HL-60 (cell line): ENCODE measurements at regions not wholly inside any gene's neighbourhood (a gene's known extent, or its start where the extent isn't known, plus 50 kb on each side); places are given as distances from the start of the nearest gene placed in this dataset.
A peak's percentile ranks its signal among the peaks of the same experiment; 100 is the strongest.

ENCODE experiments used
- DNase-seq, 2 experiments: peaks; one replicate each; pipeline ENCODE4 v3.0.0-alpha.2; 2010 to 2020; ENCODE audit warnings: low read depth in 1 of 2, low spot score in 1 of 2
- H3K27ac ChIP-seq: fragments of 250-450 bp; sonication (Bioruptor Pico); replicated peaks from 2 replicates; pipeline ENCODE4 v1.5.1; 2020; ENCODE audit warnings: mild to moderate bottlenecking, moderate library complexity
- H3K27me3 ChIP-seq: fragments of 250-450 bp; sonication (Bioruptor Pico); 2 replicates; pipeline ENCODE4 v1.5.1; 2021; ENCODE audit warnings: mild to moderate bottlenecking, moderate library complexity; ENCODE audit not compliant: insufficient read depth, poor library complexity, severe bottlenecking
- H3K4me3 ChIP-seq: replicated peaks from 2 replicates; pipeline ENCODE4 v1.5.1; 2011; ENCODE audit warnings: mild to moderate bottlenecking, control low read depth, low read length; ENCODE audit not compliant: insufficient read depth
- GABPA ChIP-seq: IDR thresholded peaks from 2 replicates; pipeline ENCODE4 v1.6.1; 2012; ENCODE audit warnings: low read depth
- POLR2AphosphoS5 ChIP-seq: IDR thresholded peaks from 2 replicates; pipeline ENCODE4 v1.6.1; 2012; ENCODE audit warnings: low read depth
- SPI1 ChIP-seq: IDR thresholded peaks from 2 replicates; pipeline ENCODE4 v1.6.1; 2012; ENCODE audit warnings: low read depth, mild to moderate bottlenecking, borderline replicate concordance
- TF ChIP-seq, protein P1 (sequence below): IDR thresholded peaks from 2 replicates; pipeline ENCODE4 v1.6.1; 2012; ENCODE audit warnings: low read depth; ENCODE audit not compliant: insufficient replicate concordance
- TF ChIP-seq, protein P2 (sequence below): IDR thresholded peaks from one replicate; pipeline ENCODE4 v1.5.1; 2011; ENCODE audit warnings: low read length, control low read depth, inconsistent platforms; ENCODE audit not compliant: insufficient read depth

DNA sequence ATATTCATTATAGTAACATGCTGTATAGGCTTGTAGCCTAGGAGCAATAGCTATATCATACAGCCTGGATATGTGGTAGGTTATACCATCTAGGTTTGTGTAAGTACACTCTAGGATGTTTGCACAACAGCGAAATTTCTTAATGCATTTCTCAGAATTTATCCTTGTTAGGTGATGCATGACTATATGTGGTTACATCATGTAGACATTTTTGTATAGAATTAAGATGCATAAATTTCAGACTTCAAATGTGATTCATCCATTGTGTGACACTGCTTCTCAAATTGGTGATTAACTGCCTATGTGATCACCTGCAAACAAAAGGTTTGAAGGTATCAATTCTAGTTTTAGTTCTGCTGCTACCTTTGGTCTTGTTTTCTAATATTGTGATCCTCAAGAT is 1787.0 kb upstream of the PIK3C3 start:
- no peaks in the 10 kb centered on the region for H3K27me3 ChIP-seq
- no peak overlapping the region for H3K27ac ChIP-seq
- no peak for DNase-seq
- no peak overlapping the region for H3K4me3 ChIP-seq
- no peak for TF ChIP-seq SPI1

DNA sequence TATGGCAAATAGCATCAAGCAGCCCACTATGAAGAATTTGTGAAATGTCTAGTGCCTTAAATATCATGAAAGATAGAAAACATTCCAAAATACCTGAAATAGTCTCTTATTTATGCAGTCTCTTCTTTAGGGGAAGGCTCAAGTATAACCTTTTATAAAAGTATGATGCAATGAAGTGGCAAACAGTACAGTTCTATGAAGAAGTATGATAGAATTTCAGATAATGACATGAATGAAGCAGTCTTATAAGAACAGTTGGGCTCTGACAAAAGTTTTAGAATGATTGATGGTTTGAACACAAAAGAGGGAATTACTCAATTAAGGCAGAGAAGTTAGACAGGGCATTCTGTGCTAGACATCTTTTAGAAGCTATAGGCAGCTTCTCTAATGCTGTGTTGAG is 1791.8 kb upstream of the PIK3C3 start:
- DNase-seq: no peak
- no peaks in the 10 kb centered on the region for H3K27me3 ChIP-seq

DNA sequence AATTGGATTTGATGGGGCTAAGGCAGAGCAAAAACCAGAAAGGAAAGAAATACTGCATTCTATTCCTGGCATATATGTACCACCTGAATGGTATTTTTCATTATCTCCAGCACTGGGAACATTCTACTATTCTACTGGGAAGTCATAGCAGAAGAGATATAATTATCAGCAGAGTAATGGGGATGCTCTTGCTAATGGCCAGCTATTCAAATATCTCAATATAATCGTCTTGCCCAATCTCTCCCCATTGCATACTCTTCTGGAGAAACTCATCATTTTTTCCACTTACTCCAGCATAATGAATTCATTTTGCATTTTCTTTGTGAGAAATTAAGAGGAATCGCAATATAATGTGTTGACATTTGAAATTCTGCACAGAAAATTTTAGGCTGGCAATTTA is 1794.7 kb upstream of the PIK3C3 start:
- DNase-seq: no peak
- Histone ChIP-seq H3K27me3 (no peaks in the 10 kb centered on the region), H3K27ac (no peak overlapping the region), H3K4me3 (no peak overlapping the region)
- TF ChIP-seq, protein P1, sequence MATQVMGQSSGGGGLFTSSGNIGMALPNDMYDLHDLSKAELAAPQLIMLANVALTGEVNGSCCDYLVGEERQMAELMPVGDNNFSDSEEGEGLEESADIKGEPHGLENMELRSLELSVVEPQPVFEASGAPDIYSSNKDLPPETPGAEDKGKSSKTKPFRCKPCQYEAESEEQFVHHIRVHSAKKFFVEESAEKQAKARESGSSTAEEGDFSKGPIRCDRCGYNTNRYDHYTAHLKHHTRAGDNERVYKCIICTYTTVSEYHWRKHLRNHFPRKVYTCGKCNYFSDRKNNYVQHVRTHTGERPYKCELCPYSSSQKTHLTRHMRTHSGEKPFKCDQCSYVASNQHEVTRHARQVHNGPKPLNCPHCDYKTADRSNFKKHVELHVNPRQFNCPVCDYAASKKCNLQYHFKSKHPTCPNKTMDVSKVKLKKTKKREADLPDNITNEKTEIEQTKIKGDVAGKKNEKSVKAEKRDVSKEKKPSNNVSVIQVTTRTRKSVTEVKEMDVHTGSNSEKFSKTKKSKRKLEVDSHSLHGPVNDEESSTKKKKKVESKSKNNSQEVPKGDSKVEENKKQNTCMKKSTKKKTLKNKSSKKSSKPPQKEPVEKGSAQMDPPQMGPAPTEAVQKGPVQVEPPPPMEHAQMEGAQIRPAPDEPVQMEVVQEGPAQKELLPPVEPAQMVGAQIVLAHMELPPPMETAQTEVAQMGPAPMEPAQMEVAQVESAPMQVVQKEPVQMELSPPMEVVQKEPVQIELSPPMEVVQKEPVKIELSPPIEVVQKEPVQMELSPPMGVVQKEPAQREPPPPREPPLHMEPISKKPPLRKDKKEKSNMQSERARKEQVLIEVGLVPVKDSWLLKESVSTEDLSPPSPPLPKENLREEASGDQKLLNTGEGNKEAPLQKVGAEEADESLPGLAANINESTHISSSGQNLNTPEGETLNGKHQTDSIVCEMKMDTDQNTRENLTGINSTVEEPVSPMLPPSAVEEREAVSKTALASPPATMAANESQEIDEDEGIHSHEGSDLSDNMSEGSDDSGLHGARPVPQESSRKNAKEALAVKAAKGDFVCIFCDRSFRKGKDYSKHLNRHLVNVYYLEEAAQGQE: no peak
- TF ChIP-seq, protein P2, sequence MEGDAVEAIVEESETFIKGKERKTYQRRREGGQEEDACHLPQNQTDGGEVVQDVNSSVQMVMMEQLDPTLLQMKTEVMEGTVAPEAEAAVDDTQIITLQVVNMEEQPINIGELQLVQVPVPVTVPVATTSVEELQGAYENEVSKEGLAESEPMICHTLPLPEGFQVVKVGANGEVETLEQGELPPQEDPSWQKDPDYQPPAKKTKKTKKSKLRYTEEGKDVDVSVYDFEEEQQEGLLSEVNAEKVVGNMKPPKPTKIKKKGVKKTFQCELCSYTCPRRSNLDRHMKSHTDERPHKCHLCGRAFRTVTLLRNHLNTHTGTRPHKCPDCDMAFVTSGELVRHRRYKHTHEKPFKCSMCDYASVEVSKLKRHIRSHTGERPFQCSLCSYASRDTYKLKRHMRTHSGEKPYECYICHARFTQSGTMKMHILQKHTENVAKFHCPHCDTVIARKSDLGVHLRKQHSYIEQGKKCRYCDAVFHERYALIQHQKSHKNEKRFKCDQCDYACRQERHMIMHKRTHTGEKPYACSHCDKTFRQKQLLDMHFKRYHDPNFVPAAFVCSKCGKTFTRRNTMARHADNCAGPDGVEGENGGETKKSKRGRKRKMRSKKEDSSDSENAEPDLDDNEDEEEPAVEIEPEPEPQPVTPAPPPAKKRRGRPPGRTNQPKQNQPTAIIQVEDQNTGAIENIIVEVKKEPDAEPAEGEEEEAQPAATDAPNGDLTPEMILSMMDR: no peak
- TF ChIP-seq SPI1: no peak
- no peak for TF ChIP-seq GABPA
- no peak for TF ChIP-seq POLR2AphosphoS5

More for the DNA sequence above, 1791.8 kb upstream of the PIK3C3 start:
- TF ChIP-seq, protein P2: no peak
- TF ChIP-seq GABPA (no peak), POLR2AphosphoS5 (no peak), SPI1 (no peak)
- TF ChIP-seq, protein P1: no peak
- Histone ChIP-seq H3K27ac (no peak overlapping the region), H3K4me3 (no peak overlapping the region)

DNA sequence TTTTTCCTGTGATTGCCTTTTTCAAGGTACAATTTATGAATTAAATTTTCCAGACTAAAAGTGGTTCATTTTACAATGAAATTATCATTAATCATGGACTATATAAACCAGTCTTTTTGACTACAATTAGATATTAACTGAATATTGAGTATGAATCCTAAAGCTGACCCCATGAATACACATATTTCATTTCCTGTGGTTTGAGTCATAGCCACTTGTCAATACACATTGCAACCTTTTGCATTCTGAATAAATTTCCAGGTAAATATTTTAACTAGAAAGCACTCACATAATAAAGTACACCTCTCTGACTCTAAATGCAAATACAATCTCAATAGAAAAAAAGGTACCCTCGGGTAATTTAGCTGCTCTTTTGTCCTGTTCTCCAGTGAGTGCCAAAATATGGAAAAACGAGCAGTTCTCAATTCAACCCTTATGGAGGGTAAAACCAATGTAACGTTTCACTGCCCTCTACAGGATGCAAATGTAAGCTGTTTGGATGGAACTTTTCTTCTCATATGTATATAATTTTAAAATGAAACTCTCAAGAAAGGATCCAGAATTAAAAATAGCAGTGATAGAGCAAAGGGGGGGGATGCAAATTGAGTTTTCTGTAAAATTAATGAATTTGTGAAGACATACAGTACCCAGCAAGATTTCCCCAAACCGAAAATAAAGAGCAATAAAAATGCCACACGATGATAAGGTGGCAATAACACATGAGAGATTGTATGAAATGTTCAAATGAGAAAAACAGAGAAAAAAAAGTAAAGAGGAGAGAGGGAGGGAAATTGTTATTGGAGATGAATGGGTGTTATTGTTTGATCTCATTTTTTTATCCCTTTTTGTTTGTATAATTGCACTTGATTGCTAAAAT is 1795.7 kb upstream of the PIK3C3 start:
- H3K27me3 ChIP-seq: no peaks in the 10 kb centered on the region
- TF ChIP-seq, protein P1: no peak
- TF ChIP-seq POLR2AphosphoS5 (no peak), SPI1 (no peak), GABPA (no peak)
- TF ChIP-seq, protein P2: peak; percentile 39
- no peak overlapping the region for H3K27ac ChIP-seq
- peak in 1 of 2 experiments; percentile 2 for DNase-seq
- H3K4me3 ChIP-seq: no peak overlapping the region
